Mucosa of gallbladder (tissue), 1 donor: ENCODE measurements at regions not wholly inside any gene's neighbourhood (a gene's known extent, or its start where the extent isn't known, plus 50 kb on each side); places are given as distances from the start of the nearest gene placed in this dataset.
A peak's percentile ranks its signal among the peaks of the same experiment; 100 is the strongest.

Experiments used
- DNase-seq: peaks from one replicate; pipeline ENCODE4 v3.0.0-alpha.2; 2020; ENCODE audit warnings: low spot score
- donor health status: DM: no; HTN: no; CAD: no.

DNA sequence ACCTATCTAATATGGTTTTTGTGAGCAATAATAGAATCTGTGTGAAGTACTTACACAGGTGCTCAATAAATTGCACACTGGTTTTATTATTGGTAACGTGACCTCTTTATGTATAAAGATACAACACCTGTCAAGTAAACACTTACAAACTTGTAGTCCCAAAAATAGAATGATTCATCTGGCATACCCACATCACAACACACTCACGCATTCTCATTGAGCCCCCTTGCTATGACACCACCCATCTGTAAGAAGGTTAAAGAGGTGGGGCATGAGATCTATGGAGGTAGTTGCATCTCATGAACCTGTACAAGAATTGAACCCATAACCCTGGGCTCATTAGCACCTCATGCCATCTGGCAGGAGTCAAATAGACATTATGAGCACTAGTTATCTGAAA is 134.9 kb upstream of the THBS1 start:
- no peak for DNase-seq

DNA sequence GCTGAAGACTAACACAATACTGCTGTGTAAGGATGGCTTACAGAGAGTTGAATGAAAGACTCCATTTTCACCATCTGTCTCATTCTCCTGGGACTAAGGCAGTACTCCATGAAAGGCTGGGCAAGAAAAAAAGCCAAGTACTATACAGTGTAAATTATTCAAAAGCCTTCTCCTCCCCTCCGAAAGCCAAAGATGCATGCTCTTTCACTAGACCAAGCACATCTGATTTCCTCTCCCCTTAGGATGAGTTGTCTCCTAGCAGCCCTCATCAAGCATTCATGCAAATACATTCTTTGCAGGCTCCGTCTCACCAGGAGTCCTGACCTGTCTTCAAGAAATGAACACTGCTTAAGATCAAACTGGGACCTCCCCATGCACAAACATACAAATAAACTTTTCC is 133.5 kb upstream of the THBS1 start:
- no peak for DNase-seq

DNA sequence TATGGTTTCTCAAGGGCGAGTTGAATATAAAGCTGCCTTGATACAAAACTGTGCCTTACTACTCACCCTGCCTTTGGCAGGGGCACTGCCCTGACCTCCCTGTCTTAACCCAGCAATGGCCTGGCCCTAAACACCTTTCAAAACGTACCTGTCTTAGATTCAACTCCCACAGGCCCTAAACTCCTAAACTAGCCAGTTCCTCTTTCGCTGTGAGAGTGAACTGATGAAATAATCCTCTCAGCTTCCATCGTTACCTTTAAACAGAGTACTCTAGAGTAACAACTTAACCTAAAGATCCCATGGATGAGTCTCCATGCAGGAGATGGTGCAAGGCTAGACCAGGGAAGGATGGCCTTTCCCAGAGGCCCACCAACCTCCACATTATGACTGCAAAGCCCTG is 133.0 kb upstream of the THBS1 start:
- DNase-seq, result no peak

DNA sequence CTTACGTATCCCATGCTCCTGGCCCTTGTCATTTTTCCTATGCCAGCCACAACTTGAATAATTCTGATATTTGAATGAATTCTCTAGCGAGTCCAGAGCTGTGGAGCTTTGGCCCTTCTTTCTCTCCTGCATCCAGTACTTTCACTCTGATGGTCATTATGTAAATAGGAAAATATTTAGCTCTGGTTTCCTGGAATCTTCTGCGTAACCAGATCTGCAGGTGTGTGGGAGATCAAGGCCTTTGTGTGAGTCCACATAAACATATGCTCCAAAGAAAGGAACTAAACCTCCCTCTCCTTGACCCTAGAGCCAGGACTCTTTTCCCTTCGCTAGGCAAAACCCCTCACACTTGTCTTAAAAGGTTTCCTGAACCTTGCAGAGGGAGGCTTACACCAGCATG is 132.5 kb upstream of the THBS1 start:
- DNase-seq, result no peak

DNA sequence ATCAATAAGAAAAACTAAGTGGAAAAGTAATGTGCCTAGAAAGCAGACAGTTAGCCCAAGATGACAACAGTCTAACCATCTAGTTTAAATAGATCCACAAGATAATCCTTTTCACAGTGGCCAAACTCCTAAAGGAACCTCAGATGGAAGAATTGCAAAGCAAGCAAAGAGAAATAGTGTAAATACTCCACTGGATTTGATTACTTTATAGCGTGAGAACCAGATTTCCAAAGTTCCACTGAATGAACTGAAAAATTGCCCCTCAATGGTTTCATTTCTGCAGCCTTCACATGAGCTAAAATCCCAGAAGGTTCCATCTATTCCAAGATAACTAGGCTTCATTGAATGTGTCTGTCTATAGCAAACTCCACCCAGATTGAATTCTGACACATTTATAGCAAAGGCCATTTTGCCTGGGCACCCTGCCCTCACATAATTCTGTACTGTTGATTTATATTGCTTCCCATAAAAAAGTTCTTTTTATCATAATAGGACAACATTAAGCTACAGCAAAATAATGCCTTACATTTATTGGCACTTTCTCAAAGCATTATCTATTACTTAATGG is 129.7 kb upstream of the THBS1 start:
- no peak for DNase-seq

DNA sequence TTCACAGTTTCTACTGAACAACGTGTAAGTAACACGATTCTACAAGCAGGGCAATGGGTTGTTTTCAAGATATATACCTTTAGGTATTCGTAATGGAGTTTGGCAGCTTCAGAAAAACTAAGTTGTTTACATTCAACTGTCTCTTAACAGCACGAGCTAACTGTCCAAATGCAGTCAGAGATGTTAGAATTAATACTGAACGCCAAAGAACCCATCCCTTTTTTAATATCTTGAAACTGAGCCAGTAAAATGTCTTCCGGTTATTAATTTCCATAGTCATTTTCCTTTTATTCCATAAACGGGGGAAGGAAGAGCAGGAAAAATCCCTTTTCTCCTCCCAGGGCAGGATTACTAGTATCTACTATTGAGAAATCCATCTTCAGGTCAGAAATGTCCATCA is 129.0 kb upstream of the THBS1 start:
- no peak for DNase-seq

DNA sequence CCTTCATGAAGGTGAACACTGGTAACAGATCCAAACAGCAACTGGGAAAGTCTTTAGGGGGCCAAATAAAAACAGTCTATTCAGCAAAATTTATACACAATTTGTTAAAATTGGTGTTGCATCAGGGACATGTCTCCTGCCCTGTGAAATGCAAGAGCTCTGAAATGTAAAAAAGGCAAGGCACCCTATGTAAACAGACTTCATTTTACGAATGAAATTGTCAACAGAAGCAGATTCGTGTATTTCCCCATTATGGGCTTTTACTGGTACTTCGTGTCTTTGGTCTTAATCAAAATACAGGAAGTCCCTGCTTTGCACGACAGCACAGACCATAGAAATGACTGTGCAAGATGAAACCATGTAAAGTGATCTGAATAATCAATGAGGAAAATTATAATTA is 127.3 kb upstream of the THBS1 start:
- no peak for DNase-seq

DNA sequence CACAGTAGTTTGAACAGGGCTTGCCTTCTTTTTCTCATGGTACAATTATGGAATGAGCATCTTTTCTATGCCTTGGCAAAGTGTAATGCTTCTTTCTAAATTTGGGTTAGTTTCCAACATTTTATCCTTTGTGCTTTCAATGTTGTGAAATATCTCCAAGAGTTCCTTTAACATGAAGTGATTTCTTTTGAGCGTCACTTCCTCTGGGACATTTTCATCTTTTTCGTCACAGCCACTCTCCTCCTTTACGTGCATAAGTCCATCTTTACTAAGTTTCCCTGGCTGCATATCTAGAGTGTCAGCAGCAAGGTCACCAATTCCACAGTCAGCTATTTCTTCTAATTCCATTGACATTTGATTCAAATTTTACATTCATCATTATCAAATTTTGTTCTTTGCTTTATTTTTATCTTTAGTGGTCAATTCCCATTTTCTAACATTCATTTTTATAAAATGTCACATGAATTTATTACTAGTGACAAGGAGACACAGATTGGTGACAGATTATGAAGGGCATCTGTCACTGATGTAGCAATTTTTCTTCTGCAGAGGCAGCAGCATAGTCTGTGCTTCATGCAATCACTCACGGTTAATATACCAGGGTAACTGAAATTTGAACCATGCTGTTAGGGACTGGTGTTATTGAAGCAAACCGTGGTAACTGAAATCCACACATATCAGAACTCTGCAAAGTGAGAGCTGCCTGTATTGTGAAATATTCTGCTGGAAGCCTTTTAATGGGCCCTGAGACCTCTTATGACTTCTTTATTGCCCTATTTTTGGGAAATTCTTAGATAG is 126.5 kb upstream of the THBS1 start:
- DNase-seq, result no peak

DNA sequence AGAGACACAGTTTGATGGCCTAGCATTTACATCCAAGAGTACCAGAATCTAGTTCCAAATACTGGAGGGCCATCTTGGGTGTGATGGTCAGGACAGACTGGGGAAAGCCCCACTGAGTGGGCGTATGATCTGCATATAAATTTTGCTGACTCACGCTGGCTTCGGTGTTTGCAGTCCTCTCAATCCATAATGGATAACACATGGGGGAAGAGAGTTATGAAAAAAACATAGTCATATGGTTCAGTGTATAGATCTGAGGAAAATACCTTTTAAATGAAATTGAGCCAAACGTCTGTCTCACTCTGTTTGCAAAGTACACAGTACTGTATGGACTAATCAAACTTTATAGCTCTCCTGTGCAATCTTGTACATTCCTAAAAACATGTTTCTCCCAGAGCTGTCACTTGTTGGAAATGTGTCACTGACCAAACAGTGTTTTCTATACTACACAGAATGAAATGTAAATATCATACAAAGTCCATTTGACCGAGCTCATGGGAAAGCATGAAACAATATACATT is 125.3 kb upstream of the THBS1 start:
- no peak for DNase-seq

DNA sequence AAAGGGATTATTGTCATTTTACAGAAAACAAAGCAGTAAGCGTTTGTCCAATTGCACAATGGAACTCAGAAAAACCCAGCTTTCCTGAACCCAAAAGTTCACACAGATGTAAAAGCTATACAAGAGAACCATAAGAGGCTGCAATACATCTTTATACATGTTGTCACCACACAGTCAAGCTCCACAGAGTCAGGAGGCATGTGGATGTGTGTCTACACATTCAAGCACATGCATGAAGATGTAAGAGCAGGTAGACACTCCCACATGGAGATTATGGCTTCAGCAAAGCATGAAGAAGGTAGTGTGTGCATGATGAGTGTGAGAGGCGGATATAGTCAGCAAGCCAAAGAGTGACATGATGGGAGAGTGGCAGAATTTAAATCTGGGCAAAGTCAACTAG is 124.7 kb upstream of the THBS1 start:
- no peak for DNase-seq

DNA sequence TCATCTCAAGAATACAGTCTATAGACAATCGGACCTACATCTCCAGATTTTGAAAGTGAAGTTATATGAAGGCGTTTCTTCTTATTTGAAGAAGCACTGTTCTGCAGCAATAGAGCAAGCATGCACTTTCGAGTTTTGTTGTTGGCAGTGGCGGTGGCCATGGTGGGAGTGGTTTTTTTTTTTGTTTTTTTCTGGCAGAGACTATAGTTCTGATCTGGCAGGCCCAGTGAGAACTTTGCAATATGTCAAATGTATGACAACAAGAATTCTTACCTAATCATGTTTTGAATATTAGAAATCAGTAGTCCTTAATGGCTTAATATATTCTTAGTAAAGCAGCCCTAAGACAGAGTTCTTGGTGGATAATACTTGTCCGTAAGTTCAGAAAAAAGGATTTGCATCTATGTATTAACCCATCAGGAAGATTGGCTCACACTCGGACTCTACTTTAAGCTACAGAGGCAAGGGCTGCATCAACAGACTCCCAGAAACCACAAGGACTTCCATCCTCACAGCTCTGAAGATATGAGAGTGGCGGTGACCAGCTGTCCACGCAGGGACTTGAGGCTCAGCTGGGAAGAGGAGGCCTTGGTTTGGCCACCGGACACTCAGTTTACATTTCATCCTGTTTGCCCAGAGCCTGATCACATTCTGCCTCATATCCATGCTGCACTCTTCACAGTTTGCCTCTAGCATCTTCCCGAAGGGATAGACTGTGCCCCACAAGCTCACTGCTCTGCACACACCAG is 124.1 kb upstream of the THBS1 start:
- DNase-seq, result no peak

DNA sequence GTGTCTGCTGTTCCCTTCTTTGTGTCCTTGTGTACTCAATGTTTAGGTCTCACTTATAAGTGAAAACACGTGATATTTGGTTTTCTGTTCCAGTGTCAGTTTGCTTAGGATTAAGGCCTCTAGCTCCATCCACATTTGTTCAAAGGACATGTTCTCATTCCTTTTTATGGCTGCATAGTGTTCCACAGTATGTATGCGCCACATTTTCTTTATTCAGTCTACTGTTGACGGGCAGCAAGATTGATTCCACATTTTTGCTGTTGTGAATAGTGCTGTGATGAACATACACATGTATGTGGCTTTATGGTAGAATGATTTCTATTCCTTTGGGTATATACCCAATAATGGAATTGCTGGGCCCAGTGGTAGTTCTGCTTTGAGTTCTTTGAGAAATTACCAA is 122.7 kb upstream of the THBS1 start:
- DNase-seq, result no peak

DNA sequence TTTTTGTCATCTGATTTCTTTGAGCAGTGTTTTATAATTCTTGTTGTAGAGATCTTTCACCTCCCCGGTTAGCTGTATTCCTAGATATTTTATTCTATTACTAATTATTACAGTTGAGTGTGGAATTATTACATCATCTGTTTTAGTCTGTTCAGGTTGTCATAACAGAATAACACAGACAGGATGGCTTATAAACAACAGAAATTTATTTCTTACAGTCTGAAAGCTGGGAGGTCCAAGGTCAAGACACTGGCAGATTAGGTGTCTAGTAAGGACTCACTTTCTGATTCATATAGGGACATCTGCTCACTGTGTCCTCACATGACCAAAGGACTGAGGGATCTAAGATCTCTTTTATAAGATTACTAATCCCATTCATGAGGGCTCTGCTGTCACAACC is 121.3 kb upstream of the THBS1 start:
- DNase-seq, result no peak

DNA sequence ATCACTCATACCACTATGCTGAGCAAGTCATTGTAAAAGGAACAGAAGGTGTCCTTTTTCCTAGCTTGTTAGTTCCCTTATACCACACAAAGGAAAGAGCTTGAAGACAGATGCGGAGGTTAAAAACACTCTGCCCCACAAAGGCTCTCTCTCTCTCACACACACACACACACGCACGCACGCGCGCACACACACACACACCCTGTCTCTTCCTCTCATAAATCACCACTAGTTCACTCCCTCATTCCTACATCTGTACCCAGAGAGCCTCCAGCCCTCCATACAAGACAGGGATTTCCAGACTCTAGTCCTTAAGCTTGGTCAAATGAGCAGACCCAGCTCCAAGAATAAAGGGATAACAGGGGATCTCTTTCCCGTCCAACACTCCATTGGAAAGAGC is 120.1 kb upstream of the THBS1 start:
- DNase-seq, result no peak

DNA sequence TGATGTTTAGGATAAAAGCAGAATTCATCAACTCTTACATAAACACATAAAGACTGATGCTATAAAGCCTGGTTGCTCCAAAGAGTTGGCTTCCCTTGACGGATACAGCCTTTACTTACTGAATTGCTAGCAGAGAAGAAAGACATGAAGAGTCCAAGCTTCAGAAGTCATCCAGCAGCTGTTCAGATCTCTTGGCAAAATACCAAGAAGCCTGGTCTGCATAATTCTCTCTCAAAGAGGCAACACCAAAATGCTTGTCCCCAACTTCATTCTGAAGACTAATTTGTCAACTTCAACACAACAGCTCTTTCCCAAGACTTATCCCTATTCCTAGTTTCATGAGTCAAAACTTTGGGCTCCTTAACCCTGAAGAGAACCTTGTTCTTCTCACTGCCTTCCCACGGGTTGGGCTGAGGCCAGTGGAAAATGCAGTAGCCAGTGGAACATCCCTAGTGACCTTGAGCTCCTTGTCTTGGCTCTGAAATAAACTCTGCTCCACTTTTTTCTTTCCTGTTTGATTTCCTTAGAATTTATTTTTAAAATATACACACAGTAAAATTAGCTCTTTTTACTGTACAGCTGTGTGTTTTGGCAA is 119.2 kb upstream of the THBS1 start:
- DNase-seq, result no peak

DNA sequence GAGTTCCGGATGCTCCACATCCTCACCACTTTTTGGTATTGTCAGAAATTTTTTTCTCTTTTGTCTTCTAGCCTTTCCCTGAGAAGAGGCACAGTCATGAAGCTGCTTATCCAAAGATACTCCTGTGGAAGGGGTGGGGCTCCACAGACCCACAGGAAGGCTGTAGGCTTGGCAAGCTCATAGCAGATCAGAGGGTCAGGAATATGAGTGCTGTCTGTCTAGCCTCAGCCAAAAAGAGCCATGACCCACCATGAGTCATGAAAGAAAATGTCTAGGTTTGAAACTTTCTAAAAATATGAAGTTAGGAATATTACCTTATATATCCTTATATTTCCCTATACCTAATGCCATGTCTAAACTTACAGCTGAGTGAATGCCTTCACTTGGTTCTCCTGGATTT is 118.2 kb upstream of the THBS1 start:
- no peak for DNase-seq

DNA sequence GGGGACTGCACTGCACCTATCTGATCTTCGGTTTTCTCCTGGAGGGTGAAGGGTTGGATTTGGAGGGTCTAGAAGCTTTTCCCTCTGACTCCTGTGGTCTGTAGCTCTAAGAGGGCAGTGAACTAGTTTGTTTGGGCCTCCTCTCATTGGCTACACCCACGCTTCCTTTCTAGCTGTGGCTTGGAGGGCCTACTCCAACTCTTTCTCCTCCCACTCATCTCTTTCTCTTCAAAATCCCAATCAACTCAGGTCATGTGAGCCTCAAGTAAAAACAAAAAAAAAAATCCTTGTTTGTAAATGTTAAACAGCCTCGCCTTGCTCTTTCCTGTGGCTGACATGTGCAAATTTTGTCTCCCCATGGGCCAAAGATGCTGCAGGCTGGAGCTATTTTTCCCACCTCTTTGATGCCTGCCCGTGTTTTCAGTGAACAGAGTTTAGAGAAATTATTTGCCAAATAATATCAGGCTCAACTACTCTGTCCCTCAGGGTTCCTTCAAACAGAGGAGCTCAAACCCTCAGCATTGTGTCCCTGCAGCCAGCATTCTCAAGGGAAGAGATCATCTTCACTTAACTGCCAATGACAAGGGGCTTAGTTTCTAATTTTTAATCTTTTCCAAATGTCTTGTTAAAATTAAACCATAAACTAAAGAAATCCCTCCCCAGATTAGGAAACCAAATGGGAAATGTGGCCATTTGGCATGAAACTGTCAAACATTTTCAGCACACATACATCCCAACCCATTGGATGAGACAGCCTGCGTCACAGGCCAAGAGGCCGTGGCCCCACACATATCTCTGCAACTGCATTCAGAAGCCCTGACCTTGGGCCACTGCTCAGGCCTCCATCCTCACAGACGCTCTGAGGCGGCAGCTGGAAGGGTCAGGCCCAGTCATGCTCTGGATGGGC is 114.8 kb upstream of the THBS1 start:
- peak; percentile 50 for DNase-seq

DNA sequence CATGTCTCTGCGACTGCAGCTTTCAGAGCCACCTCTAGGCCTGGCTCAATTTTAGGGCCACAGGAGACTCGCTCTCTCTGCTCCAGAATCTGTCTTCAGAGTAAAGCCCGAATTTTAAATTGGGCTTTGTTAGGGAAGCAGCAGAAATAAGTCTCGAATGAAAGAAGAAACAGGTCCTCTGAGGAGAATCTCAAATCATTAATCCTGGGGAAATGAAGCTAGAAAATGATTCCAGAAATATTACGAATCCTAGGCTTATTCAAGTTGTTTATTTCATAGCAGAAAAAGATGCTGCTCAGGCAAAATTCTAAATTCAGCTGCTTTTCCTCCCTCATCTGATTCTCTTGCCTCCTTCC is 114.2 kb upstream of the THBS1 start:
- DNase-seq, result no peak

DNA sequence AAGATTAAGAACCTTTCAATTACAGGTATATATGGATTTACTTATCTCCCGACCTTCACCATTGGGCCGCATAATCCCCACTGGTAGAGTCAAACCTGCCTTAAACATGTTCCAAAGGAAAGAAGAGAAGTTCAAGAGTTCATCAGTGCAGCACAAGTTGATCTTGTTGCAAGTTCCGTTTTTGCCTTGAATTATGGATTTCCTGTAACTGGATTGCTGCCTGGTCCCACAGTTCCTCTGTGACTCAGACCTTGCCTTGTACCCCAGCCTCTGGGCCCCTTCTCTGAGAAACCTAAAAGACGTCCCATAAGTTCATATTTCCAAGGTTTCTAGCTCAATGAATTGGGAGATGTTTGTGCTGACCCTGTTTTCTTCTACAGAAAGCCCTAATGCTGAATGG is 112.5 kb upstream of the THBS1 start:
- no peak for DNase-seq

DNA sequence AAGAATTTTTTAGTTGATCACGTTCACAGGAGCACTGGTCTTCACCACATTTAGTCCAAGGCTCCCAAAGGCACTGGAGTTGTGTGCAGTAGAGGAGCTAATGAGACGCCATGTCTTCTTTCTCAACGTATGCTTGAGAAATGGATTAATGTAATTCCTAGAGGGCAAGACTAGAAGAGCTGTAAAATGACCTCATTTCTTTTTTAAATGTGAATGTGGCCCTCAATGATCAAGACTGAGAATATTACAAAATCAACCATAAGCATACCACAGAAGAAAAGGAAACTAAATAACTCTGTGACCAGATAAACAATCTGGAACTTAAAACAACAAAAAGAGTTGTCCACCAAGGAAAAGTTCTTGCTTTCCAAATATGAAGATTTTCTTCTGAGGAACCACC is 112.1 kb upstream of the THBS1 start:
- DNase-seq, result no peak

DNA sequence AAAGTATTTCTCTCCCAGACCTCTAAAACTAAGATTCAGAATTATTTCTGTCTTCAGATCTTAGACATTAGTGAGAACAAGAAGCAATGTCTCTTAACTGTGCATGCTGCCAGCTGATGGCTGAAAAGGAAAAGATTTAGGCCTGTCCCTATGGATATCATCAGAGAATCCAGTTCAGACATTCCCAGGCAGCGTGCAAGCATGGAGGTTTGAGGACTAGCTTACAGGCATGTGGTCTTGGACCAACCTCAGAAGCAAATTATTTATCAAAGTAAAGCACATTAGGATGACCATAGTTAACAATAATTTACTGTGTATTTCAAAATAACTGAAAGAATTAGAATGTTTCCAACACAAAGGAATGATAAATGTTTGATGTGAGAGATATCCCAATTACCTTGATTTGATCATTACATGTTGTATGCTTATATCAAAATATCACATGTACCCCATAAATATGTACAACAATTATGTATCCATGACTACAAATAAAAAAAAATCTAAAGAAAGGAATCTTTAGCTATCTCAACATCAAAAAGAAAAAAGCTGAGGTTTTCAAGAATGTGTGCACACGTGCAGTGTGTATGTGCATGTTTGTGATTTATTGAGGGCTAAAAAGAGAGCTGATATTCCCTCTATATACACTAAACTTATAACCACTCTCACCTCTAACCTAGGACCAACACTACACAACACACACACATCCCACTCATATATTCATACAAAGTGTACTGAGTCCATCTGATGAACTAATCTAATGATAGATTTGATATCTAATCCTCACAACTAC is 108.9 kb upstream of the THBS1 start:
- no peak for DNase-seq
